Activated CD4-positive, alpha-beta T cell treated with anti-CD3 and anti-CD28 coated beads for 1 hour (primary cell): ENCODE measurements at regions not wholly inside any gene's neighbourhood (a gene's known extent, or its start where the extent isn't known, plus 50 kb on each side); places are given as distances from the start of the nearest gene placed in this dataset.

Experiments
- DNase-seq: peaks from one replicate; pipeline ENCODE4 v3.0.0-alpha.2; 2020

DNA sequence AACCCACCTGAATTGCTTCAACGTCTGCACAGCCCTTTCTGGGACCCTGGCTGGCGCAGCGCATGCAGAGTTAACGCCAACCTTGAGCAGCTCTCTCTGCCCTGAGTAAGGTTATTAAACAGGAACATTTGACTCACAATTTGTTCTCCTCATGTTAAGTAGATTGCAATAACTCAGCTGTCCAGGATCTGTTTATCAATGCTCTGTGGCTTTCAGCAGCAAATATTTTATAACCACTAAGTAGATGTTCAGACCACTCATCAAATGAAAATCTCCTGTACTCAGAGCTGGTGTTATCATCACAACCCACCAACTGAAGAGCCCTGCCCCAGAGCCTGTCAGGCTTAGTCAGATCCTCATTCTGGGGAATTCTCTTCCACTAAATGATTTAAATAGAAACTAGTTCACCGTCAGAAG is 403.0 kb downstream of the ZNF608 start:
- DNase-seq: no peak

DNA sequence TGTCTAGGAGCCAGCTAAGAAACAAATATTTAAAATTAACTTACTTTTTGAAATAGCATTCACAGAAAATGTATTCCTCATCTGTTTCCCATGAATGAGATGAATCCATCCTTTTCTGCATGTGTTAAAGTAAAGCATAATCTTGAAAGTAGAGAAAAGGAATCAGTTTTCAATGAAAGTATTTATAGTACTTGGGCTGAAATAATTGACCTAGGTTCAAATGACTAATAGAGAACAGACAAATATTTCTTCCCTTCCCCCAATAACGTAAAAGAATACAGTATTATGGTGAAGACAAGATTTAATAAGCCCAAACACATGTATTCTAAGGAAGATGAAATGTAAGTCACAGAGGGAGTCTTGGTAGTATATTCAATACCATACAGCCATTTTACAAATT is 403.5 kb downstream of the ZNF608 start:
- no peak for DNase-seq

DNA sequence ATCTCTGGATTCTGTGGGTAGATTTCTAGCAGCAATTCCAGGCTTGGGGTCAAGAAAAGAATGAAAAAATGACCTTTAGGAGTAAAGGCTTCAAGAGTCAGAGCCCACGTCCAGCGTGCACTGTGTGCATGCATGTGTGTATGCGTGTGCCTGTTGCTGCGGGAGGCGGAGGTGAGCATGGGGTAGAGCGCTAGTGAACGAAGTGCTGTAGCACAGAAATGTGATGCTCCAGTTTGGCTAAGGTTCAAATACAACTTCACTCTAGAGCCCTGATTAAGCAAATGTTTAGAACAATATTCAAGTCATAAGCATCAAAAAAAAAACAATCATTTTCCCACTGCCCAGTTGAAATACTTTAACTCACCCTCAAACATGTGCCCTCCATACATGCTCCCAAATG is 403.9 kb downstream of the ZNF608 start:
- no peak for DNase-seq

DNA sequence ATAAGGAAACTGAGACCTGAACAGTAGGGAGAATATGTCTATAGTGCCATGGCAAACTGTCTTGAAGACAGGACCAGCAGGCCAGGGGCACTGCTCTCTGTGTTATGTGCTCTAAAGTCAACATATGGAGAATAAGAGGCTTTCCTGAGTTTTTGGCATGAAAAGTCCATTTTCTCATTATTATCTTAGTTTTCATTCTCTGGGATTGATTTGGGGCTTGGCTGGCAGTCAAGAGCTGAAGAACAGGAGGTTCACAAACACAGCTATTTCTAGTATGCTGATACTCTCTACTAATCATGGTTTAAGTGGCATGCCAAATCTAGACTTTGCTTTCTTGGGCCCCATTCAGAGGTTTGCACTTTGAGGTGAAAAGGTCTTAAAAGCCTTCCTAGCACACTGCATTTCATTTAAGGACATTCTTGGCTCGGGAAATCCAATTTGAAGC is 404.4 kb downstream of the ZNF608 start:
- no peak for DNase-seq

DNA sequence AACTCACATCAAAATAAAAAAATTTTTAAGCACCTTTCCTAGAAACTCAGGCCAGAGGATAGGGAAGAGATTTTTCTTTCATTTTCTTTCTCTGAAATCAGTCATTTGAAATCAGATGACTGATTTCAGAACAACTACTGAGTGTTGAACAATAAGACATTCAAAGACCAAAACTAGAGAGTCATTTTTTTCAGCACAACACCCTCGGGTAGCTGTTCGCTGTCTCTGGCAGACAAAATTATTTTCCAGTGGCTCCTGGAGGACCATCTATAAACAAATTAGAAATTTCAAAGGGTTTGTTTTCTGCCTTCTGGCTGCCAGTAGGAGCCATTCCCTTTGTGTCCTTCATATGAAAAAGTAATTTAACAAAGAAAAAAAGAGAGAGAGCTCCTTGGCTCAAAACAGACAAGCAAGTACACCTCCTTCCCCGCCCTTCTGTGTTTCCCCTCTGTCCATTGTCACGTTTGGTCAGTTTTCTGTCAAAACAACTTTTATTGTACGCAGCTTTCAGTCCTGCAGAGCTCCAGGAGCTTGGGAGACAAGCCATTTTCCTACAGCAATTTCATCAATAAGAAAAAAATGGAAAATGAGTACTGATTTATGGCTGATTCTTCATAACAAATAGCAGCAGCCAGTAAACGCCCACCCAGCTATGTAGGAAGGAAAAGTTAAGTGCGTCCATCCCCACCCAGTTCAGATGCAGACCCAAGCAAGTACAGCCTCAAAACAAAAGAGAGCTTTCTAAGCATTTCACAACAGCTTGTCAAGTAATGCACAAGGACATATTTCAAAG is 405.2 kb downstream of the ZNF608 start:
- no peak for DNase-seq

DNA sequence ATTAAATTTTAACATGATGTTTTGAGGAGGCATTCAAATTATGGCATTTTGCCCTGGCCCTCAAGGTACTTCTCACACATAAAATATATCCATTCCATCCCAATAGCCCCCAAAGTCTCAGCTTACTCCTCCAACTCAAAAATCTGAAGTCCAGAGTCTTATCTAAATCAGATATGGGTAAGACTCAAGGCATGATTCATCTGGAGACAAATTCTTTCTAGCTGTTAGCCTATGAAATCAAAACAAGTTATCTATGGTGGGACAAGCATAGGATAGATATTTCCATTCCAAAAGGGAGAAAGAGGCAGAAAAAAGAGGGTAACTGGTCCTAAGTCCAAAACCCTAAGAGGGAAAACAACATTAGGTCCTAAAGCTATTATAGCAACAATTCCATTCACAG is 408.4 kb downstream of the ZNF608 start:
- DNase-seq: no peak

DNA sequence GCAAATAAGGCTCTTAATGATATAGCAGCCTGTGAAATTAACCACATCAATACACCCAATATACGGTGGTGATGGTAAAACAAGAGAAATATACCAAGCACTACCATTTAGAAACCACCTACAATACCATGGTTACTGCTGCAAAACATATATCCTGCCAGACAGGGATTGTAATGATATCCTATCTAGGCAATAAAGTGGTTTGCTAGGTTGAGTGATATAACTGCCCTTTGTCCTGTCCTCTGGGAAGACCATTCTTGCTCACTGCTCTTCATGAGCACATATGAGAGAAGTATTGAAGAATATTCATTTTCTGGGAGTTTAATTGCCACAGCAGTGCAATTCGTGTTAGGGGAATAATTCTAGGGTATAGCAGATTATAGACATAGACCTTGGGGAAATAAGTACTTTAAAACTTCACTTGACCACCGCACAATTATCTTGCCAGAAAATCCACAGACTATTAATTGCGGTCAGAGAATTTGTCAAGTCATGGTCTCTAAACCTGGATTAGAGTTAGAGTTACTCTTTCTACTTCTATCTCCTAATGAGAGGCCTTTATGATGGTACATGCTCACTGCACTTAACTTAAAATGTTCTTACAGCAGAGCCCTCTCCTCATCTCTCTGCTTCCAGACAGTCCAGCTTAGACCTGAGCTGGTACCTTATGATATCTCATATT is 413.0 kb downstream of the ZNF608 start:
- no peak for DNase-seq

DNA sequence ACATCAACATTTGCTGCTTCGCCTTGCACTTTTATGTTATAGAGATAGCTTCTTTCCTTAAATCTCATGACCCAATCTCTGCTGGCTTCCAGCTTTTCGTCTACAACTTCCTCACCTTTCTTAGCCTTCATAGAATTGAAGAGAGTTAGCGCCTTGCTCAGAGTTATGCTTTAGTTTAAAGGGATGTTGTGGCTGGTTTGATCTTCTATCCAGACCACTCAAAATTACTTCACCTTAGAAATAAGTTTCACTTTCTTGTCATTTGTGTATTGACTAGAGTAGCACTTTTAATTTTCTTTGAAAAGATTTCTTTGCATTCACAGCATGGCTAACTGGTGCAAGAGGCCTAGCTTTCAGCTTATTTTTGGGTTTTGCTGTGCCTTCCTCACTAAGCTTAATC is 414.2 kb downstream of the ZNF608 start:
- no peak for DNase-seq

DNA sequence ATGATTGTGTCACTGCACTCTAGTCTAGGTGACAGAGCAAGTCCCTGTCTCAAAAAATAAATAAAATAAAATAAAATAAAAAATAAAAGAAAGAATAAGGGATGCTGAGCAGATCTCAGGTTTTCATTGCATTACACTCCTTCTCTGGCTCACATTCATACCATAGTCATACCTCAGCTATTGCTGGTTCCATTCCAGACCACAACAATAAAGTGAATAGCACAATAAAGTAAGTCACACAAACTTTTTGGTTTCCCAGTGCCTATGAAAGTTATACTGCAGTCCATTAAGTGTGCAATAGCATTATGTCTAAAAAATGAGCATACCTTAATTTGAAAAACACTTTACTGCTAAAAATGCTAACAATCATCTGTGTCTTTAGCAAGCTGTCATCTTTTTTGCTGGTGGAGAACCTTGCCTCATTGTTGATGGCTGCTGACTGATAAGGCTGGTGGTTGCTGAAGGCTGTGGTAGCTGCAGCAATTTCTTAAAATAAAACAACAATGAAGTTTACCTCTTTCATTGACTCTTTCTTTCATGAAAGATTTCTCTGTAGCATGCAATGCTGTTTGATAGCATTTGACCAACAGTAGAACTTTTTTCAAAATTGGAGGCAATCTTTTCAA is 415.7 kb downstream of the ZNF608 start:
- DNase-seq: no peak

DNA sequence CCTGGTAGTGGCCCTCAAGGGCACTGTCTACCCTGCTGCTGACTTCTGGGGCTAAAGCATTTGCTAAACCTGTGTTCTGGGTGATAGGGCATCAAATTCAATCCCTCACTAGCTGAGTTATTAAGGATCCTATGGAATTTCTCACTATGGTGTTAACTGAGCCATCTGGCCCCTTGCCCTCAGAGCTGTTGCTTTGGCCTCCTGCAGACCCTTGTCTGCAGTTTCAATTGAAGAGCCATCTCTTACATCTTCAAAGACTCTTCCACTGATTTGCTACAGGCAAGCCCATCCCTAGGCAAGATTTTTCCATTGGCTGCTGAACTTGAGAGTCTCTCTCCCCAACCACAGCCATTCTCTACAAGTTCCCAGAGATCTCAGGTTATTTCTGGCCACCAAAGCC is 418.2 kb downstream of the ZNF608 start:
- no peak for DNase-seq

DNA sequence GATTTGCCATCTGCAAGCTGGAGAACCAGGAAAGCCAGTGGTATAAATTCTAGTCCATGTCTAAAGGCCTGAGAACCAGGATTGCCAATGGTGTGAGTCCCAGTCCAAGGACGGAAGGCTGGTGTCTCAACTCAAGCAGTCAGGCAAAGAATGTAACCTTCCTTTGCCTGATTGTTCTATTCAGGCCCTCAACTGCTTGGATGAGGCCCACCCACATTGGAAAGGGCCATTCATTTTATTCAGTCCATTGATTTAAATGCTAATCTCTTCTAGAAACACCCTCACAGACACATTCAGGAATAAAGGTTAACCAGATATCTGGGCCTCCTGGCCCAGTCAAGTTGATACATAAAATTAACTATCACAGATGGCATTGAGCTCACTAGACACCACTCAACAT is 427.8 kb downstream of the ZNF608 start:
- no peak for DNase-seq

DNA sequence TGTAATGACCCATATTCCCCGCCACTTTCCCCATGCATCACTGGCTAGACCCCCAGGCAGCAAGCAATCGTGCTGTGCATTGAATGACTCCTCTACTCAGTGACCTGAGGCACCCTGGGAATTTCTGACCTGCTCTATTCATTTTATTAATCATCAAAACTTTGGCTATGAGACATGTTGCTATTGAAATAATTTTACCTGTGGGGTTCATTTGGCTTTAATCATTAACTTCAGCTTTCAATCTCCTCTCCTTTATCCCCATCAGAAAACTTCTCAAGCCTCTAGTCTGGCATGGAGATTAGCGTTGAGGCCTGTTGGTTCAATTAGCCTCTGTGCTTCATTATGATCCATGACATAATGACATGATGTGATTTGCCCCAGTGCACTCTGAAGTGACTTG is 429.0 kb downstream of the ZNF608 start:
- DNase-seq: no peak

DNA sequence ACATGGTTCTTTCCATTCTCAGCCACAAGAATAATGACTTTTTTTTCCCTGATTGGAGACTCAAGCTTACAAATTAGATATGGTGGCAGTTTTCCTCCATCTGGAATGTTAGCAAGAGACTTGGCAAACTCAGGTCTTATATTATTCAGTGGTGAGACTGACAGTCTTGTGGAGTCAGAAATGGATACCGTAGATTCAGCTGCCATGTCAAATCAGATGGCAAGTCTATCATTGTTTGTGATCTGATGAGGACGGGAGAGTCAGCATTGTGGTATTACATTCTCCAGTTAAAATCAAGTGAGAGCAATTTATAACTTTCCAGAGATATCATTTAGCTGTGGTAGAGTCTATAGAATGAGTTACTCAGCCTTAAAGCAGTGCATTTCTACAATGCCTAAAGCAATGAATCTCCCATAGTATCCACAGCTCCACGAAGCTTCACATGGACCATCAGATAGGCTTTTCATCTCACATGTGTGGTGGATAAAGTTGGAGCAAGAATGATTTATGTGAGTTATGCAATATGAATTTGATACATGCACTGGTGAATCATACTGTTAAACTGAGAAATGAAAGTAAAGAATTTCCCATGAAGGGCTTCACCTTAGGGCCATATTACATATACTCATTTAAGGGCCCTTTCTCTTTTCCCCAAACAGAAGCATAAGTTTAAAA is 430.6 kb downstream of the ZNF608 start:
- no peak for DNase-seq

DNA sequence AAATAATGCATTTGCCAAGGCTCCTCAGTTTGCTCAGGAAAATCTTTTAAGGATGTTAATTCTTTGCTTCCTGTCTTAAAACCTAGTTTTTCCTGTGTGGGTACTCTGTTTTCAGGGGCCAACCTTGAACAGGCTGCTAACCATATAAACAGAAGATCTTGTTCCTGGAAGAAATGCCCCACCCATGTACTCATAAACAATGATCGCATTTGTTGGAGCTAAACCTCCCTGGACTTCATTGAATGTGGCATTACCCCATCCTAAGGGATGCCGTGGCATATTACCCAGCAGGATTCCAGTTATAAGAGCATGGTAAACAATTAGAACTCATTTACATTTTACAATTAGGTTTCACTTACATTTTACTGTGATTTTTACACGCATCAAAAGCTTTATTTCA is 436.0 kb downstream of the ZNF608 start:
- no peak for DNase-seq

DNA sequence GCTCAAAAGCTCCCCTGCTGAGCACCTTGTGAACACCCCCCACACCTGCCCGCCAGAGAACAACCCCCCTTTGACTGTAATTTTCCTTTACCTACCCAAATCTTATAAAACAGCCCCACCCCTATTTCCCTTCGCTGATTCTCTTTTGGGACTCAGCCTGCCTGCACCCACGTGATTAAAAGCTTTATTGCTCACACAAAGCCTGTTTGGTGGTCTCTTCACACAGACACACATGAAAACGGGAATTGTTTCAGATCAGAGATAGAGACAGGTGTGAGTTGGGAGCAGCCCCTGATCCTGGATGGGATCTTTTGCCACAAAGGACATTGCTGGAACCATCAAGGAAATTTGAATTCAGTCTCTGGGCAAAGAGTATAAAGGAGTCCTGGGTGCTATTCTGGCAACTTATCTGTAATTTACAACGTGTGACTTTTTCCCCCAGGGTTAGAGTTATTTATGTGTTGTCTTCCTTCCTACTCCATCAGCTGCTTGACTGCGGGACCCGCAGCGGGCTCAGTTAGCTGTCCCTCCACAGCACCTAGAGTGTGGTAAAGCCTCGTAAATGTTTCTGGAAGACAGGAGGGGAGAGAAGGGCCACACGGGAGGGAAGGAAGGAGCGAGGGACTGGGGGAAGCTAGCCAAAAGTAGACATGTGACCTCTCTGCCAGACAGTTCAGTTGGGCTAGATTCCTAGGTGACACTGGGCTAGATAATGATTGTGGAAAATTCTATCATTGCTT is 437.0 kb downstream of the ZNF608 start:
- no peak for DNase-seq

DNA sequence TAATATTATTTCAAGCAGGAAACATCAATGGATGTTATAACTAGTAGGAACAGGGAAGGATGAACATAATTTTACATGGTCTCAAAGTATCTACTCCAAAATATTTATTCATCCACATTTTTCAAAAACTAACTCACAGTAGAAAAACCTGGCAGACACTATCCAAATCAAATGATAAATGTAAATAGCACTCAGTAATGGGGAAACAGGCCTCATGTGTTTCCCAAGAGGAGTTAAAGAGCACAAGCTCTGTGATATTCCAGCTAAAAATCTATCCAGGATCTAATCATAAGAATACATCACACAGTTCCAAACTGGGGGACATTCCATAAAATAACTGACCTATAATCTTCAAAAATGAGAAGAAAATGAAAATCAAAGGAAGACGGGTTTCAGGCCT is 443.1 kb downstream of the ZNF608 start:
- no peak for DNase-seq

DNA sequence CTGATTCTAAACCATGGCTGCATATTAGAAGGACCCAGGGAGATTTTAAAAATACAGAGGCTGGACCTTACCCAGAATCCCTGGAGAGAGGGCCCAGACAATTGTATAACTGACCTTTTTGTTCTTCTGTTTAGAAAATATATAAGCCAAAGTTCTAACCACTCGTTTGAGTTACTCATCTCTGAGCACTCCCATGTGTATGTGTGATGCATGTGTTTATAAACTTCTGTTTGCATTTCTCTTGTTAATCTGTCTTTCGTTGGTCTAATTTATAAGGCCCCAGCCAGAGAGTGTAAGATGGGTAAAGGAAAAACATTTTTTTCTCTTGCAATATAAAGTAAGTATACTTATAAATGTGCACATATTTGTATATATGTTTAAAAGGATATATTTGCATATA is 443.9 kb downstream of the ZNF608 start:
- no peak for DNase-seq

DNA sequence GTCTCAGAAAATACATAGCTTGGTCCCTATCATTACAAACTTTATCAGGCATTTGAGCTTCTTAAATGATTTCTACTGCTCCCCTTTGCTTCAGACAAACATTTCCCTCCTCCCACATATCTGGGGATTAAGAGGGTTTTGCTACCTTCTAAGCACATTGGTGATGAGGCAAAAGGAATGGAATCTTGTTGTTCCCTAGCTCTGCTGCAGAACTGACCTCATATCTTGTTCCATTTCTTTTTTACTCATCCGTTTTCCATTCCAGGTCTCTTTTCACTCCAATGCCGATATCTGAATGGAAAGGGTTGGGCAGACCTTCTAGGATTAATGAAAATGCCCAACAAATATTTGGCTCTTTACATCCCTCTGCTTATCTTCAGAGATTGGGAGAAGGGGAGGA is 444.6 kb downstream of the ZNF608 start:
- no peak for DNase-seq

DNA sequence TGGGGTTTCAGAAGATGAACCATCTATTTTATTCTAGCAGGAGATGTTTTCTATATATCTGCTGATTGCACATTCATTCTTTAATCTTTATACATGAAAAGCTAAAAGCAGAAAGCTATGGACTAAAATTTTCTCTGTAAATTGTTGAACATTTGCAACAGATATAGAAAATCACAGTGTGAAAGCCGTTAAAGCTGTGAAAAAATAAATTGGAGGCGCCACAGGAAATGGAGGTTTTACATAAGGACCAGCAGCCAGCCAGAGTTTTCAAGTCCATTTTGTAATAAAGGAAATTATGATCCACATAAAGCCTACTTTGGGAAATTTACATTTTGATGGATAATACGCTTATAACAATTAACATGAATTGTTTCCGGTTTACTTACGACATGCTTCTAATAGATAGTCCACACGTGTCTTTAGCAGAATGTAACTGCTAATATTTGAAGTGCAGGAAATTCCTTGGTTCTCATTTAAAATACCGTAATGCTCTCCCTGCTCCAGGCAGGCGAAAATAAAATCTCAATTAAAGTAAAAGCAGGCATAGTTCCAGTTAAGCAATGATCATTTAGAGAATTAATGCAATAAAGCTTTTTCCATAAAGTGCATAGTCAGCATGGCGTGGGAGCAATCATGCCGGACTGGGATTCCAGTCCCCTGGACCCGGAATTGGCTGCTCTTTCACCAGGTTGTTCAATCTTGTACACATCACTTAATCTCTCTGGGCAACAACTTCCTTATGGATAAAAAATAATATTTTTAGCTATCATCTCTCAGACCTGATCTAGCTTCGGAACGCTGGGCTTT is 445.4 kb downstream of the ZNF608 start:
- DNase-seq: no peak

DNA sequence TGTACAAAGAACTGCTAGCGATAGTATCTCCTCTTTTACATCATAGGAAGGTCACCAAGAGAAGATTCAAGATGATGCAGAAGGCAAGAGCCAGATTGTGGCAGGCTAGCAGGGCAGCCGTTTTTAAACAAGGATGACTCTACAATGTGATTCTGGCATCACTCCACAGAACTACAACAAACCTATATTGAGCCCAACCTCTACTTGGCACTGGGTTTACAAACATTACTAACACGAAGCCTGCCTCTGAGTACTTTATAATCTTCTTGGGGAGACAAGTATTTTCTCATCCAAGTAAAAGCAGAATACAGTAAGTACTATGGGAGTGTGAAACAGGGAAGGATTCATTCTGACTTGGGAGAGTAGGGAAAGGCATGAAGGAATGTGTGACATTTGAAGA is 448.6 kb downstream of the ZNF608 start:
- no peak for DNase-seq

DNA sequence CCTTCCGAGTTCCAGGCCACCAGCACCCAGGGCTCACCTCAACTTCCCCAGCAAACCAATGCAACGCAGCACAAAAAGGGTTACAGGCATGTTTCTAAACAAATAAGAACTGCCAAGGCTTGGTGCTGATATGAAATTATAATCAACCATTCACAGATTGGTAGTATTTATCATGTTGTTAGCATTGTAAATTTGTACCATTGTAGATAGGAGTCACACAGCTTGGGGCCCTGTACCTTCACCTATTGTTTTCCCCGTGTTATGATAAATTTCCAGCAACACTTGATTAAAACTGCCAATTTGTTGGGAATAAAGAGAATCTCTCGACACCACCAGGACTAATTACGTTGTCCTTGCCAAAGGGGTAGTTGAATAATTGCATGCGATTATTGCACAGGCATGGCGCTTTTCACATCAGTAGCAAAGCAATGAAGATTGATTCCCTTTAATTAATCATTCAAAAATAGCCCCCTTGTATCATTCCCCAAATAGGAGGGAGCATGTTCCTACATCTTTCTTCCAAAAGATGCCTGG is 454.1 kb downstream of the ZNF608 start:
- DNase-seq: no peak
